Mesothelial cell of epicardium (in vitro differentiated cells): ENCODE measurements at regions not wholly inside any gene's neighbourhood (a gene's known extent, or its start where the extent isn't known, plus 50 kb on each side); places are given as distances from the start of the nearest gene placed in this dataset.

ENCODE experiments used
- DNase-seq, 2 experiments: peaks; one replicate each; pipeline ENCODE4 v3.0.0; 2021; ENCODE audit warnings: low spot score in 2 of 2; ENCODE audit not compliant: unreplicated experiment in 2 of 2
- H3K27ac Mint-ChIP-seq: 2 replicates; pipeline ENCODE4 v1.8.0; 2021; ENCODE audit warnings: mixed read lengths
- H3K27me3 Mint-ChIP-seq: 2 replicates; pipeline ENCODE4 v1.8.0; 2021; ENCODE audit warnings: low read depth, mixed read lengths
- H3K36me3 Mint-ChIP-seq: 2 replicates; pipeline ENCODE4 v1.8.0; 2021; ENCODE audit warnings: mixed read lengths
- H3K4me1 Mint-ChIP-seq: 2 replicates; pipeline ENCODE4 v1.8.0; 2021; ENCODE audit warnings: mixed read lengths
- H3K4me3 Mint-ChIP-seq: 2 replicates; pipeline ENCODE4 v1.8.0; 2021; ENCODE audit warnings: mild to moderate bottlenecking, moderate library complexity, mixed read lengths
- H3K9me3 Mint-ChIP-seq: 2 replicates; pipeline ENCODE4 v1.8.0; 2021; ENCODE audit warnings: mixed read lengths
- CTCF ChIP-seq: fragments of 200-600 bp; sonication (generic); IDR thresholded peaks from one replicate; pipeline ENCODE4 v1.5.0; 2021; ENCODE audit warnings: antibody characterized with exemption; ENCODE audit not compliant: unreplicated experiment

- no peak for TF ChIP-seq CTCF
- peaks cover 2% of the 10 kb centered on the region for H3K27me3 Mint-ChIP-seq
- no peaks in the 10 kb centered on the region for H3K9me3 Mint-ChIP-seq
- no peak overlapping the region for H3K4me3 Mint-ChIP-seq
- no peak overlapping the region for H3K27ac Mint-ChIP-seq
- H3K4me1 Mint-ChIP-seq = peaks cover 4% of the 10 kb centered on the region
- DNase-seq = no peak
- H3K36me3 Mint-ChIP-seq = no peaks in the 10 kb centered on the region
Measured at GRCh38 chr7:96410126-96410839, 88.4 kb upstream of the SLC25A13 start.

DNA sequence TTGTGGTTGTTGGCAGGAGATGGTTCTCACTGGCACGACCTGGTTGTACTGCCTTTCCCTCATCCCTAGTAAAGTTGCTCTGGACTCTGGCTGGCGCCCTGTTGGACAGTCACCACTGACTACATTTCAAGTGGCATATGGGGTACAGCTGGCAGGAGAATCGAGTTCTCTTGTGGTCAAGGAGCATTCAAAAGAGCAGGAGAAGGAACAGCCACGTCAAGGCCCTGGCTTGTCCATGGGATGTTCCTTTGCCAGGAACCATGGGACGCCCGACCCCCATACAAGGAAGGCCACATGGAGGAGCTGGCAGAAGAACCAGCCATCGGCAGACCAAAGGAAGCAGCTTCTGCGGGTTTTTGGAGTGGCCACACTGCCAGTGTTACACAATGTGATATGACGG is 87.0 kb upstream of the SLC25A13 start:
- H3K27me3 Mint-ChIP-seq = peaks cover 2% of the 10 kb centered on the region
- TF ChIP-seq CTCF = no peak
- DNase-seq = no peak
- no peaks in the 10 kb centered on the region for H3K4me1 Mint-ChIP-seq
- H3K27ac Mint-ChIP-seq = no peak overlapping the region
- no peaks in the 10 kb centered on the region for H3K36me3 Mint-ChIP-seq
- H3K9me3 Mint-ChIP-seq = no peaks in the 10 kb centered on the region
- H3K4me3 Mint-ChIP-seq = no peak overlapping the region

- no peak for TF ChIP-seq CTCF
- H3K4me1 Mint-ChIP-seq = no peaks in the 10 kb centered on the region
- H3K4me3 Mint-ChIP-seq = no peak overlapping the region
- H3K27me3 Mint-ChIP-seq = peaks cover 2% of the 10 kb centered on the region
- DNase-seq = no peak
- H3K36me3 Mint-ChIP-seq = no peaks in the 10 kb centered on the region
- no peak overlapping the region for H3K27ac Mint-ChIP-seq
- no peaks in the 10 kb centered on the region for H3K9me3 Mint-ChIP-seq
Measured at GRCh38 chr7:96407427-96407826, 85.5 kb upstream of the SLC25A13 start.

DNA sequence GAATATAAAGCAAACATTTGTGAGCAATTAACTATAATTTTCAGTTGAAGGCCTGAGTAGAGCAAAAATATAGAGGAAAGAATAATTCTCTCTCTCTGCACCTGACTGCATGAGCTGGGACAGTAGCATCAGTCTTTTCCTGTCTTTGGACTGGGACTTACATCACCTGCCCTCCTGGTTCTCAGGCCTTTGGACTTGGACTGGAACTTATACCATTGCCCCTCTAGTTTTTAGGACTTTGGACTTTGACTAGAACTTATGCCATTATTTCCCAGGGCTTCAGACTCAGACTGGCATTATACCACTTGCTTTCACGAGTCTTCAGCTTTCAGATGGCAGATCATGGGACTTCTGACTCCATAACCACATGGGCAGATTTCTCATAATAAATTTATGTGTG is 81.0 kb upstream of the SLC25A13 start:
- TF ChIP-seq CTCF = no peak
- Mint-ChIP-seq H3K27me3 (peaks cover 2% of the 10 kb centered on the region), H3K4me3 (no peak overlapping the region)

DNA sequence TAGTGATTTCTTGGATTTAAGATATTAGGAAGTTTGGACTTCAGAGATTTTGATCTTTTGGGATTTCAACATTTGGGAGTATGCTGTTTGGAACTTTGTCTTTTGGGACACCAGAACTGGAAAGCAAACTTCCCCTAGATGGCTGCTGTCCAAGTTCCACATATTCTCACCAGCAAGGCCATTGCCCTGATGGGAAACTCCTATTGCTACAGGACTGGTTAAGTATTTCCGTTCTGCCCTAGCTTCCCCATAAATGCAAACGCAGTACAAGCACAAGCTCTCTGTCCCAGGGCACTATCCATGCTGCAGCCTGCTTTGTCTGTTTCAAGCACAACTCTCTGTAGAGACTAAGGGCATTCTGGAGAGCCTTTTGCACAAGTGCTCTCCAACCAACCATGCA is 79.3 kb upstream of the SLC25A13 start:
- Mint-ChIP-seq H3K4me3 (no peak overlapping the region), H3K27ac (no peak overlapping the region), H3K4me1 (no peaks in the 10 kb centered on the region), H3K27me3 (no peaks in the 10 kb centered on the region), H3K9me3 (no peaks in the 10 kb centered on the region), H3K36me3 (no peaks in the 10 kb centered on the region)
- no peak for DNase-seq
- no peak for TF ChIP-seq CTCF

More for the DNA sequence above, 81.0 kb upstream of the SLC25A13 start:
- Mint-ChIP-seq H3K4me1 (no peaks in the 10 kb centered on the region), H3K9me3 (no peaks in the 10 kb centered on the region), H3K36me3 (no peaks in the 10 kb centered on the region), H3K27ac (no peak overlapping the region)
- no peak for DNase-seq

GRCh38 chr7:96400518-96400917 is 78.6 kb upstream of the SLC25A13 start:
- Mint-ChIP-seq H3K36me3 (no peaks in the 10 kb centered on the region), H3K27ac (no peak overlapping the region), H3K9me3 (no peaks in the 10 kb centered on the region), H3K27me3 (no peaks in the 10 kb centered on the region), H3K4me3 (no peak overlapping the region), H3K4me1 (no peaks in the 10 kb centered on the region)
- TF ChIP-seq CTCF = no peak
- no peak for DNase-seq
